ENCODE measurements at regions not wholly inside any gene's neighbourhood (a gene's known extent, or its start where the extent isn't known, plus 50 kb on each side); places are given as distances from the start of the nearest gene placed in this dataset.

GRCh38 chr10:35882422-35883150 is 240.5 kb upstream of the FZD8 start:
- TF ChIP-seq EP300 (IDR thresholded peaks at IDR 0.05; ENCODE audit: borderline replicate concordance in 1 of 2, low read depth in 2 of 2, low read length in 2 of 2) (no peak), CTCF (IDR thresholded peaks at IDR 0.05; ENCODE audit: control extremely low read depth in 1 of 3, insufficient read depth in 1 of 3, low read depth in 1 of 3, low read length in 3 of 3) (peak; percentile 49 to 88 (median 79)), POLR2A (IDR thresholded peaks at IDR 0.05; ENCODE audit: control extremely low read depth in 1 of 2, low read depth in 2 of 2, low read length in 2 of 2) (no peak), POLR2AphosphoS5 (IDR thresholded peaks at IDR 0.05; ENCODE audit: low read depth, low read length) (no peak)
